ENCODE measurements at regions not wholly inside any gene's neighbourhood (a gene's known extent, or its start where the extent isn't known, plus 50 kb on each side); places are given as distances from the start of the nearest gene placed in this dataset.

DNA sequence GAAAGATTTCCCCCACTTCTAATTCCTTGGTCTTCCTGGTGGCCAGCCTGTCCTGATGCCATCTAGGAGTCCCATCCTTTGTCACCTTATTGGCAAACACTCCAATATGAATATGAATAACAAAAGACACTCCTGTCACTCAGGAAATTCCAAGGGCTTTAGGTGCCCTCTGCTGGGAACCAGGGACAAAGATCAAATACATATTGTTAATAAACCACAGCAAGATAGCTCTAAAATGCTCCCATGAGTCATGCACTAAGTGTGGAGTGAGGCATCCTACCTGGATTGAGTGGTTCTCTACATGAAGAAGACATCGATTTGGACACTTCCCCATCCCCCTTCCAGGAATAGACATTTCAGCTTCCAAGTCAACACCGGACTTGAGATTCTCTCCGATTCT lies 823.6 kb downstream of the TBC1D22A start:
- Histone ChIP-seq H3K79me2 (replicated peaks; ENCODE audit: insufficient read depth) (no peaks in the 10 kb centered on the region), H3K36me3 (ENCODE audit: insufficient read depth) (peaks cover 4% of the 10 kb centered on the region; the same call in 1 of the 2 replicates), H3K4me3 (no peak overlapping the region), H3K27ac (ENCODE audit: low read depth) (no peak overlapping the region), H3F3A (replicated peaks; ENCODE audit: low read depth) (no peaks in the 10 kb centered on the region), H3K4me1 (ENCODE audit: insufficient read depth) (no peaks in the 10 kb centered on the region), H4K20me1 (replicated peaks; ENCODE audit: insufficient read depth) (no peaks in the 10 kb centered on the region), H3K4me2 (no peak overlapping the region), H3K9me2 (ENCODE audit: insufficient read depth) (no peaks in the 10 kb centered on the region), H2AFZ (no peak overlapping the region), H3K27me3 (ENCODE audit: insufficient read depth) (no peaks in the 10 kb centered on the region)
- Mint-ChIP-seq H3K4me3 (no peak overlapping the region), H3K4me1 (no peaks in the 10 kb centered on the region), H3K27me3 (ENCODE audit: insufficient read depth, low read depth, poor library complexity) (peaks cover 8% of the 10 kb centered on the region), H3K27ac (no peak overlapping the region), H3K9me3 (peaks cover 86% of the 10 kb centered on the region), H3K36me3 (ENCODE audit: low read depth) (peaks cover 32% of the 10 kb centered on the region)
- DNase-seq (ENCODE audit: low spot score) = no peak
- TF ChIP-seq ZNF331 (CRISPR knock-in tag; IDR thresholded peaks at IDR 0.05; ENCODE audit: low read depth) = no peak
- no peak for TF ChIP-seq ZNF462 (CRISPR knock-in tag; IDR thresholded peaks at IDR 0.05)
- no peak for TF ChIP-seq NANOG (IDR thresholded peaks at IDR 0.05; ENCODE audit: borderline replicate concordance)
- TF ChIP-seq CREB1 (CRISPR knock-in tag; IDR thresholded peaks at IDR 0.05; ENCODE audit: low read depth) = no peak
- TF ChIP-seq EZH2phosphoT487 (IDR thresholded peaks at IDR 0.05; ENCODE audit: unreplicated experiment) = no peak
- TF ChIP-seq JUNB (IDR thresholded peaks at IDR 0.05; ENCODE audit: unreplicated experiment) = no peak
- TF ChIP-seq, protein P1, sequence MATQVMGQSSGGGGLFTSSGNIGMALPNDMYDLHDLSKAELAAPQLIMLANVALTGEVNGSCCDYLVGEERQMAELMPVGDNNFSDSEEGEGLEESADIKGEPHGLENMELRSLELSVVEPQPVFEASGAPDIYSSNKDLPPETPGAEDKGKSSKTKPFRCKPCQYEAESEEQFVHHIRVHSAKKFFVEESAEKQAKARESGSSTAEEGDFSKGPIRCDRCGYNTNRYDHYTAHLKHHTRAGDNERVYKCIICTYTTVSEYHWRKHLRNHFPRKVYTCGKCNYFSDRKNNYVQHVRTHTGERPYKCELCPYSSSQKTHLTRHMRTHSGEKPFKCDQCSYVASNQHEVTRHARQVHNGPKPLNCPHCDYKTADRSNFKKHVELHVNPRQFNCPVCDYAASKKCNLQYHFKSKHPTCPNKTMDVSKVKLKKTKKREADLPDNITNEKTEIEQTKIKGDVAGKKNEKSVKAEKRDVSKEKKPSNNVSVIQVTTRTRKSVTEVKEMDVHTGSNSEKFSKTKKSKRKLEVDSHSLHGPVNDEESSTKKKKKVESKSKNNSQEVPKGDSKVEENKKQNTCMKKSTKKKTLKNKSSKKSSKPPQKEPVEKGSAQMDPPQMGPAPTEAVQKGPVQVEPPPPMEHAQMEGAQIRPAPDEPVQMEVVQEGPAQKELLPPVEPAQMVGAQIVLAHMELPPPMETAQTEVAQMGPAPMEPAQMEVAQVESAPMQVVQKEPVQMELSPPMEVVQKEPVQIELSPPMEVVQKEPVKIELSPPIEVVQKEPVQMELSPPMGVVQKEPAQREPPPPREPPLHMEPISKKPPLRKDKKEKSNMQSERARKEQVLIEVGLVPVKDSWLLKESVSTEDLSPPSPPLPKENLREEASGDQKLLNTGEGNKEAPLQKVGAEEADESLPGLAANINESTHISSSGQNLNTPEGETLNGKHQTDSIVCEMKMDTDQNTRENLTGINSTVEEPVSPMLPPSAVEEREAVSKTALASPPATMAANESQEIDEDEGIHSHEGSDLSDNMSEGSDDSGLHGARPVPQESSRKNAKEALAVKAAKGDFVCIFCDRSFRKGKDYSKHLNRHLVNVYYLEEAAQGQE (IDR thresholded peaks at IDR 0.05; ENCODE audit: unreplicated experiment) = no peak
- no peak for TF ChIP-seq STAT1 (IDR thresholded peaks at IDR 0.05; ENCODE audit: unreplicated experiment)
- no peak for TF ChIP-seq POLR2AphosphoS5 (IDR thresholded peaks at IDR 0.05; ENCODE audit: low read depth)
- TF ChIP-seq ZNF114 (CRISPR knock-in tag; IDR thresholded peaks at IDR 0.05) = no peak
- TF ChIP-seq EZH2 (IDR thresholded peaks at IDR 0.05; ENCODE audit: low read depth, unreplicated experiment) = no peak
- no peak for TF ChIP-seq ETS1 (IDR thresholded peaks at IDR 0.05)
- TF ChIP-seq, protein P2, sequence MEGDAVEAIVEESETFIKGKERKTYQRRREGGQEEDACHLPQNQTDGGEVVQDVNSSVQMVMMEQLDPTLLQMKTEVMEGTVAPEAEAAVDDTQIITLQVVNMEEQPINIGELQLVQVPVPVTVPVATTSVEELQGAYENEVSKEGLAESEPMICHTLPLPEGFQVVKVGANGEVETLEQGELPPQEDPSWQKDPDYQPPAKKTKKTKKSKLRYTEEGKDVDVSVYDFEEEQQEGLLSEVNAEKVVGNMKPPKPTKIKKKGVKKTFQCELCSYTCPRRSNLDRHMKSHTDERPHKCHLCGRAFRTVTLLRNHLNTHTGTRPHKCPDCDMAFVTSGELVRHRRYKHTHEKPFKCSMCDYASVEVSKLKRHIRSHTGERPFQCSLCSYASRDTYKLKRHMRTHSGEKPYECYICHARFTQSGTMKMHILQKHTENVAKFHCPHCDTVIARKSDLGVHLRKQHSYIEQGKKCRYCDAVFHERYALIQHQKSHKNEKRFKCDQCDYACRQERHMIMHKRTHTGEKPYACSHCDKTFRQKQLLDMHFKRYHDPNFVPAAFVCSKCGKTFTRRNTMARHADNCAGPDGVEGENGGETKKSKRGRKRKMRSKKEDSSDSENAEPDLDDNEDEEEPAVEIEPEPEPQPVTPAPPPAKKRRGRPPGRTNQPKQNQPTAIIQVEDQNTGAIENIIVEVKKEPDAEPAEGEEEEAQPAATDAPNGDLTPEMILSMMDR (conservative IDR thresholded peaks at IDR 0.05; ENCODE audit: low read depth in 2 of 2) = no peak
- no peak for ATAC-seq

Data from GM23338 (cell line).